Progenitor cell of endocrine pancreas (in vitro differentiated cells): ENCODE measurements at regions not wholly inside any gene's neighbourhood (a gene's known extent, or its start where the extent isn't known, plus 50 kb on each side); places are given as distances from the start of the nearest gene placed in this dataset.

Experiments
- DNase-seq: peaks from one replicate; pipeline ENCODE4 v3.0.0; 2021; ENCODE audit warnings: low spot score; ENCODE audit not compliant: unreplicated experiment
- H3K27ac Mint-ChIP-seq: 2 replicates; pipeline ENCODE4 v1.8.0; 2021; ENCODE audit warnings: mild to moderate bottlenecking, moderate library complexity, mixed read lengths
- H3K27me3 Mint-ChIP-seq: 2 replicates; pipeline ENCODE4 v1.8.0; 2021; ENCODE audit warnings: mixed read lengths
- H3K36me3 Mint-ChIP-seq: 2 replicates; pipeline ENCODE4 v1.8.0; 2022; ENCODE audit warnings: mixed read lengths; ENCODE audit not compliant: insufficient read depth
- H3K4me1 Mint-ChIP-seq: 2 replicates; pipeline ENCODE4 v1.8.0; 2021; ENCODE audit warnings: low read depth, mixed read lengths
- H3K4me3 Mint-ChIP-seq: 2 replicates; pipeline ENCODE4 v1.8.0; 2021; ENCODE audit warnings: low read depth, mild to moderate bottlenecking, moderate library complexity, mixed read lengths
- H3K9me3 Mint-ChIP-seq: 2 replicates; pipeline ENCODE4 v1.8.0; 2021; ENCODE audit warnings: low read depth, mixed read lengths
- CTCF ChIP-seq: fragments of 200-600 bp; sonication (generic); IDR thresholded peaks from one replicate; pipeline ENCODE4 v1.5.0; 2021; ENCODE audit warnings: antibody characterized with exemption, mild to moderate bottlenecking; ENCODE audit not compliant: unreplicated experiment

- no peak for TF ChIP-seq CTCF
- no peak for DNase-seq
- no peaks in the 10 kb centered on the region for H3K4me1 Mint-ChIP-seq
- no peaks in the 10 kb centered on the region for H3K36me3 Mint-ChIP-seq
- peaks cover 5% of the 10 kb centered on the region for H3K27me3 Mint-ChIP-seq
- H3K27ac Mint-ChIP-seq = no peak overlapping the region
- H3K9me3 Mint-ChIP-seq = peaks cover 7% of the 10 kb centered on the region
- H3K4me3 Mint-ChIP-seq = no peak overlapping the region
These were observed 346.7 kb upstream of the SLC14A2 start for GRCh38 chr18:45268583-45268982.

DNA sequence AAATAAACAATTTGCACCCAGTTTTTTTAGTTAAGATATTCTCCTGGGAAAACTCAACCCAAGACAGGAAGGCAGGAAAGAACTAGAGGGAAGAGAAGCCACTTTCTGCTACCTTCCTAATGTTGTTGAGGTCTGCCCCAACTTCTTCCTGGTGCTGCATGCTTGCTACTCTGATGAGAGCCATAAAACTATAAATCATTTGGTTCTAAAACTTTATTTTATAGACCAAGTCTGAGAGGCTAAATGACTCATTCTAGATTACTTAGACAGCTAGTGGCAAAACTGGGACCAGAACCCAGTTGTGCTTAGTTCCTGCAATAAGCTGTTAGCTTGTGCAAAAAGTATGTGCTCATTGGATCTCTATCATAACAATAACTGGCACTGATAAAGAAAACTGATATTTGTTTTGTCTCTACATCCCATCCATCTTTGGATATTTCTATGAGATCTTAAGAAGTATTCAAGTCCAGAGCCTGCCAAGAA lies 344.9 kb upstream of the SLC14A2 start:
- H3K4me3 Mint-ChIP-seq = no peak overlapping the region
- TF ChIP-seq CTCF = no peak
- no peaks in the 10 kb centered on the region for H3K4me1 Mint-ChIP-seq
- peaks cover 7% of the 10 kb centered on the region for H3K9me3 Mint-ChIP-seq
- H3K27ac Mint-ChIP-seq = no peak overlapping the region
- H3K36me3 Mint-ChIP-seq = no peaks in the 10 kb centered on the region
- peaks cover 5% of the 10 kb centered on the region for H3K27me3 Mint-ChIP-seq
- DNase-seq = no peak

GRCh38 chr18:45274026-45274425 lies 341.2 kb upstream of the SLC14A2 start:
- no peak for TF ChIP-seq CTCF
- Mint-ChIP-seq H3K27me3 (peaks cover 20% of the 10 kb centered on the region), H3K4me3 (no peak overlapping the region), H3K9me3 (peaks cover 11% of the 10 kb centered on the region), H3K36me3 (no peaks in the 10 kb centered on the region), H3K27ac (no peak overlapping the region), H3K4me1 (no peaks in the 10 kb centered on the region)
- DNase-seq = no peak

GRCh38 chr18:45275367-45276113 lies 339.7 kb upstream of the SLC14A2 start:
- no peak overlapping the region for H3K4me3 Mint-ChIP-seq
- no peaks in the 10 kb centered on the region for H3K36me3 Mint-ChIP-seq
- no peak overlapping the region for H3K27ac Mint-ChIP-seq
- no peaks in the 10 kb centered on the region for H3K4me1 Mint-ChIP-seq
- peak; percentile 59 for TF ChIP-seq CTCF
- H3K27me3 Mint-ChIP-seq = peaks cover 35% of the 10 kb centered on the region
- peaks cover 11% of the 10 kb centered on the region for H3K9me3 Mint-ChIP-seq
- DNase-seq = no peak

GRCh38 chr18:45276878-45277277 lies 338.4 kb upstream of the SLC14A2 start:
- Mint-ChIP-seq H3K27ac (no peak overlapping the region), H3K4me1 (no peaks in the 10 kb centered on the region), H3K9me3 (peaks cover 7% of the 10 kb centered on the region), H3K36me3 (no peaks in the 10 kb centered on the region), H3K27me3 (peaks cover 47% of the 10 kb centered on the region), H3K4me3 (no peak overlapping the region)
- DNase-seq = no peak
- no peak for TF ChIP-seq CTCF
